Panc1 (cell line): ENCODE measurements at regions not wholly inside any gene's neighbourhood (a gene's known extent, or its start where the extent isn't known, plus 50 kb on each side); places are given as distances from the start of the nearest gene placed in this dataset.

Experiments
- ATAC-seq: fragments of 200-7000 bp; cut with Tn5 transposase; 2 replicates; pipeline ENCODE4 v1.9.1; 2020; ENCODE audit warnings: mild to moderate bottlenecking, moderate library complexity
- BruUV-seq: library from RNA; stranded (reverse); fragments of 400-500 nt; replicated peaks from 2 replicates; lab custom pipeline; 2021; lab: Mats Ljungman, UMichigan
- CTCF ChIA-PET: fragments of 300-600 bp; sonication (Branson Sonifier 250); formaldehyde crosslinking; loops from one replicate; lab custom pipeline; 2022; ENCODE audit warnings: antibody characterized with exemption; lab: Charles Lee
- POLR2A ChIA-PET: fragments of 300-600 bp; sonication (Branson Sonifier 250); formaldehyde crosslinking; loops from one replicate; lab custom pipeline; 2022; ENCODE audit warnings: antibody characterized with exemption; lab: Charles Lee
- DNase-seq: peaks from one replicate; pipeline ENCODE4 v3.0.0-alpha.2; 2010; ENCODE audit warnings: low read depth, low spot score
- H3K27ac ChIP-seq: 2 replicates; pipeline ENCODE4 v1.5.1; 2011; ENCODE audit warnings: mild to moderate bottlenecking, low read length, inconsistent platforms
- H3K27me3 ChIP-seq: fragments of 200-500 bp; sonication (Bioruptor generic); 2 replicates; pipeline ENCODE4 v1.6.0; 2014; ENCODE audit warnings: low read length, inconsistent platforms; ENCODE audit not compliant: control insufficient read depth, insufficient read depth
- H3K36me3 ChIP-seq: fragments of 200-500 bp; sonication (Bioruptor generic); 2 replicates; pipeline ENCODE4 v1.5.1; 2014; ENCODE audit warnings: inconsistent platforms, mild to moderate bottlenecking, low read length, moderate library complexity; ENCODE audit not compliant: control insufficient read depth, insufficient read depth
- H3K4me1 ChIP-seq: 2 replicates; pipeline ENCODE4 v1.5.1; 2011; ENCODE audit warnings: inconsistent platforms, mild to moderate bottlenecking, low read length, moderate library complexity; ENCODE audit not compliant: control insufficient read depth, insufficient read depth
- H3K4me3 ChIP-seq, 2 experiments: 2 replicates each; pipeline ENCODE4 v1.5.1; 2011 to 2012; ENCODE audit warnings: low read depth in 2 of 2, low read length in 2 of 2, mild to moderate bottlenecking in 2 of 2, inconsistent platforms in 1 of 2, moderate library complexity in 1 of 2
- H3K9me3 ChIP-seq: fragments of 200-500 bp; sonication (Bioruptor generic); 2 replicates; pipeline ENCODE4 v1.5.1; 2014; ENCODE audit warnings: low read depth, mild to moderate bottlenecking, inconsistent platforms, low read length, moderate library complexity; ENCODE audit not compliant: control insufficient read depth, insufficient read depth
- POLR2AphosphoS5 ChIP-seq: IDR thresholded peaks from 2 replicates; pipeline ENCODE4 v1.6.1; 2012; ENCODE audit warnings: mild to moderate bottlenecking, low read depth, low read length, moderate library complexity
- REST ChIP-seq, 2 experiments: IDR thresholded peaks; 2 replicates each; pipeline ENCODE4 v1.6.1; 2011 to 2012; ENCODE audit warnings: low read depth in 2 of 2, control low read depth in 1 of 2, low read length in 1 of 2, mild to moderate bottlenecking in 1 of 2, moderate library complexity in 1 of 2; ENCODE audit not compliant: insufficient read depth in 1 of 2
- SIN3A ChIP-seq: IDR thresholded peaks from 2 replicates; pipeline ENCODE4 v1.6.1; 2012; ENCODE audit warnings: low read depth, mild to moderate bottlenecking, low read length, moderate library complexity, borderline replicate concordance; ENCODE audit not compliant: insufficient read depth
- TCF7L2 ChIP-seq: IDR thresholded peaks from 2 replicates; pipeline ENCODE4 v1.6.1; 2011; ENCODE audit warnings: mild to moderate bottlenecking, low read depth, low read length, inconsistent platforms
- in situ Hi-C: cut with HindIII; loops from 2 replicates; pipeline ENCODE4 v1.10.0; 2016; ENCODE audit warnings: low sequenced_read_pairs, low pct_unique_long_range_greater_than_20kb
- intact Hi-C: fragments of 100-400 bp; cut with micrococcal nuclease; formaldehyde crosslinking; loops from one replicate; pipeline ENCODE4 v1.10.0; 2022; ENCODE audit not compliant: unreplicated experiment
- TF ChIP-seq, protein P1 (sequence below): fragments of 450-650 bp; IDR thresholded peaks from 2 replicates; pipeline ENCODE4 v1.5.1; 2017; ENCODE audit warnings: mild to moderate bottlenecking

GRCh38 chr6:132960720-132961119, 146.4 kb downstream of the RPS12 start:
- Histone ChIP-seq H3K36me3 (no peaks in the 10 kb centered on the region), H3K4me3 (no peak overlapping the region), H3K27ac (no peak overlapping the region), H3K9me3 (no peaks in the 10 kb centered on the region), H3K27me3 (no peaks in the 10 kb centered on the region), H3K4me1 (no peaks in the 10 kb centered on the region)
- in situ Hi-C loops (no loop called here), intact Hi-C loops (loop anchor here (5.0 kb wide), 1 partner anchor 128 kb away; no protein-coding TSS in a partner anchor)
- TF ChIP-seq POLR2AphosphoS5 (no peak), REST (IDR thresholded peaks at IDR 0.05; ENCODE audit: insufficient read depth in 1 of 2, low read depth in 2 of 2, low read length in 1 of 2) (no peak), TCF7L2 (no peak), SIN3A (no peak)
- TF ChIP-seq, protein P1, sequence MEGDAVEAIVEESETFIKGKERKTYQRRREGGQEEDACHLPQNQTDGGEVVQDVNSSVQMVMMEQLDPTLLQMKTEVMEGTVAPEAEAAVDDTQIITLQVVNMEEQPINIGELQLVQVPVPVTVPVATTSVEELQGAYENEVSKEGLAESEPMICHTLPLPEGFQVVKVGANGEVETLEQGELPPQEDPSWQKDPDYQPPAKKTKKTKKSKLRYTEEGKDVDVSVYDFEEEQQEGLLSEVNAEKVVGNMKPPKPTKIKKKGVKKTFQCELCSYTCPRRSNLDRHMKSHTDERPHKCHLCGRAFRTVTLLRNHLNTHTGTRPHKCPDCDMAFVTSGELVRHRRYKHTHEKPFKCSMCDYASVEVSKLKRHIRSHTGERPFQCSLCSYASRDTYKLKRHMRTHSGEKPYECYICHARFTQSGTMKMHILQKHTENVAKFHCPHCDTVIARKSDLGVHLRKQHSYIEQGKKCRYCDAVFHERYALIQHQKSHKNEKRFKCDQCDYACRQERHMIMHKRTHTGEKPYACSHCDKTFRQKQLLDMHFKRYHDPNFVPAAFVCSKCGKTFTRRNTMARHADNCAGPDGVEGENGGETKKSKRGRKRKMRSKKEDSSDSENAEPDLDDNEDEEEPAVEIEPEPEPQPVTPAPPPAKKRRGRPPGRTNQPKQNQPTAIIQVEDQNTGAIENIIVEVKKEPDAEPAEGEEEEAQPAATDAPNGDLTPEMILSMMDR: no peak
- ATAC-seq (no peak), DNase-seq (no peak)
- CTCF ChIA-PET: no interaction called here
- no TSS peak for BruUV-seq
- POLR2A ChIA-PET: no interaction called here

DNA sequence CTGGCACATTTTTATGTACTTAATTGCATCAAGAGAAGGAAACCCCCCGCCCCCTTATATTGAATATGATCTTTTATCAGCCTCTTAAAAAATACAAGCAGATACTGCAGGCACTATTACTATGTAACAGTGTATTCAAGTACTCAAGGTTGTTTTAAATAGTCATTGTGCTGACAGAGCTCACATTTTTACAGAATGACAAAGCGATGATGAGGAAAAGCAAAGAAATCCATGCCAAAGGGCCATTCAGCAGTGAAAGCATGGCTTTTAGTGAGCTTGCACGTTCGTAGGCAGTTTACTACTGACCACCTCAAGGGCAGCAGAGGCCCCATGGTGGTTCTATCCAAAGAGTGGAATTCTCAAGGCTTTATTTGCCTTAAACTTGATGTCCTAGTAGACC, 146.8 kb downstream of the RPS12 start:
- ChIA-PET CTCF (no interaction called here), POLR2A (no interaction called here)
- BruUV-seq: no TSS peak
- DNase-seq: peak; percentile 1
- Histone ChIP-seq H3K4me1 (no peaks in the 10 kb centered on the region), H3K27me3 (no peaks in the 10 kb centered on the region), H3K4me3 (no peak overlapping the region), H3K27ac (no peak overlapping the region), H3K36me3 (no peaks in the 10 kb centered on the region), H3K9me3 (no peaks in the 10 kb centered on the region)
- in situ Hi-C loops: no loop called here
- ATAC-seq: no peak
- intact Hi-C loops: loop anchor here (5.0 kb wide), 1 partner anchor 129 kb away; no protein-coding TSS in a partner anchor
- TF ChIP-seq POLR2AphosphoS5 (no peak), TCF7L2 (no peak), SIN3A (no peak), REST (IDR thresholded peaks at IDR 0.05; ENCODE audit: insufficient read depth in 1 of 2, low read depth in 2 of 2, low read length in 1 of 2) (no peak)
- TF ChIP-seq, protein P1: no peak
